GM18511 (cell line): ENCODE measurements at regions not wholly inside any gene's neighbourhood (a gene's known extent, or its start where the extent isn't known, plus 50 kb on each side); places are given as distances from the start of the nearest gene placed in this dataset.
"Not testable (repeated sequence)": the region's sequence is repeated elsewhere in the genome, so short reads cannot be mapped to it uniquely, and the experiment has no call there.

Experiments
- ATAC-seq: cut with Tn5 transposase; IDR thresholded peaks from one replicate; pipeline ENCODE4 v1.9.1; 2021; ENCODE audit warnings: mild to moderate bottlenecking, moderate library complexity; ENCODE audit not compliant: unreplicated experiment

DNA sequence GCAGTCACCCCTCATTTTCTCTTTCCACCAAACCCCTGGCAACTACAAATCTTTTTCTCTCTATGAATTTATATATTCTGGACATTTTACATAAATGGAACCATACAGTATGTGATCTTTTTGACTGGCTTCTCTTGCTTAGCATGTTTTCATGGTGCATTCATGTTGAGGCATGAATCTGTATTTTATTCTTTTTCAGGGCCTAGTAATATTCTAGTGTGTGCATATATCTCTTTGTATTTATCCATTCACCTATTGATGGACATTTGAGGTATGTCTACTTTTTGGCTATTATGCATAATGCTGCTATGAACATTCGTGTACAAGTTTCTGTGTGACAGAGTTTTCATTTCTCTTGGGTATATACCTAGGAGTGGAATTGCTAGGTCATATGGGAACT is 78.2 kb downstream of the HACD1 start:
- no peak for ATAC-seq

DNA sequence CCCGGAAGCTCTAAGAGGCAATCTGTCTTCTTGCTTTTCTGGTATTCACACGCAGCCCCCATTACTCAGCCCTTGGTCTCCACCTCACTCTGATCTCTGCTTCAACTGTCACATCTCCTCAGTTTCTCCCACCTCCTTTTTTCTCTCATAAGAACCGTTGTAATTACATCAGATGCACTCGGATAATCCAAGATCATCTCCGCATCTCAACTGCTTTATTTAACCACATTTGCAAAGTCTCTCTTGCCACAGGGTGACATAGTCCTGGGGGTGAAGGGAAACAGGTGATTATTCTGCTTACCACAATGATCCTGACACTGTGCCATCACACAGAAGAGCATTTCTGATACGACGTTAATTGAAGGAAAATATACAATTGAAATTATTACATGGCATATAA is 79.9 kb downstream of the HACD1 start:
- ATAC-seq = no peak

DNA sequence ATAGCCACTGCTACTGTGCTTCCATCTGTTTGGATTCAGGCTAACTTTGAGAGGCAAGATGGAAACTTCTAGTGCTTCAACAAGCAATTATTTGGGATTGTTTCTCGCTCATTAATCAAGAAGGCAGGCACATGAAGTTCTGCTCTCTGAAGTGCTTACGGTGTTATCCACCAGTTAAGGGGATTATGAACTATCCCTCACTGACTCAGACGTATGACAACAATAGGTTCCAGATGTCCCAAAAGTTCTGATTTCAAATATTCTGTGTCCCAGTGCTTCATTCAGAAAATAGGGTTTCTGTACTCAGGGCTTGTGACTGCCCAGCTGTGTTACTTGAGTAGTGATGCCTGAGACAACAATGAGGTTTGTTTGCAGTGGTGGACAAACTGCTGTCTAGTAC is 81.0 kb downstream of the HACD1 start:
- ATAC-seq = no peak

DNA sequence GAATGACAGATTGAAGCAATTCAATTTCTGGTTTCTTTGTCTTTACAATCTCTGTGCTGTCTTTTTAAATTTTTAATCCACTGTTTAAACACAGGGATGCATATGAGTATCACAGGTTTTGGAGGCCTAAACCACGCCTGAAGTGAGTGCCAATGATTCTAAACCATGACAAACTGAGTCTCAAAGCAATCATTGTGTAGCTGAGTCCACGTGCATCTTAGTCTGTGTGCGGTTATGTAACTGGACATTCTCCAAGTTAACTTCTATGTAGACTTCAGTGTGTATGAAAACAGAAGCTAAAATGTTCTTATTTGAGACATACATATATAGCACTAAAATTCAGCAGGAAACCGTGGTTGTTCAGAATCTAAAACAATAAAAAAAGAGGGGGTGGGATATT is 79.3 kb upstream of the ST8SIA6 start:
- no peak for ATAC-seq

DNA sequence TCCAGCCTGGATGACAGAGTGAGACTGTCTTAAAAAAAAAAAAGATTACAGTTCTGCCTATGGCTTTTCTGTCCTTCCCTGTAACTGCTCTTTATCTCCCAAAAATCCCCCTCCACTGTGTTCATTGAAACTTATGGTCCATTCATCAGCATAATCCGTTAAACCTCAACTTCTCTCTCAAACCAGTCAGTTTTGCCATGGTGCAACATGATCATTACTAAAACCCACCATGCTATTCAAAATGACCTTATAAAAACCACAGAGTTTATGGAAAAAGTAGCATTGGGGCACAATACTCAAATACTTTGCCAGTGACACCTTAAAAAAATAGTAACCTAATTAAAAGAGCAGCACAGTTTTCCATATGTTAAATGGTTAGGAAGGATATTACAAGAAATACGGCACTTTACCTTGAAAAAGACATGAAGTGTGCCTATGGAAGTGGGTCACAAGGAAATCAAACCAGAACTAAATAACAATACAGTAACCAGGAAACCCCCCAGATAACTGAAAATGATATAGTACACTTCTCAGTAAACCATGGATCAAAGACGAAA is 74.0 kb upstream of the ST8SIA6 start:
- no peak for ATAC-seq

DNA sequence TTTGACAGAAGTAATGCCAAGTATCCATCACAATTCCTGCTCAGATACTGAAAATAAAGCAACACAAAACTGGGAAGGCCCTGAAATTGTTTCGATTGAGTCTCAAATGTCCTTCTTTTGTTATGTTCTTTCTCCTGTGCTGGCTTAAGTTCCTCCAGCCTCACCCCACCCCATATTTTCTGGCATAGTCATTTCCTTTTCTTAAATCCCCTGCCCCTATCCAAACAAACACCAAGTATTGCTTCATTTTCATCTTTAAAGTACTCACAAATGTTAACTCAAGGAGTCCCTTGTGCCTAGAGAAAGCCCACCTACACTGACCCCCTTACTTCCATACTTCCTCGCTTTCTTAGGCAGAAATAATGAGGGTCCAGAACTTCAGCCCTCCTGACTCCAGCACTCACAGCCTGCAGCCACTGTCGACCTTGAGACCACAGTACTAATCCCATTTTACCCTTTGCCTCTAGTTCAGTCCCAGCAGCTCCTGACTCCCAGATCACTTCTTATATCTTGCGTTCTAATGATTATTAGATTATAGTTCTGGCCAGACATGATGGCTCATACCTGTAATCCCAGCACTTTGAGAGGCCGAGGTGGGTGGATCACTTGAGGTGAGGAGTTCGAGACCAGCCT is 73.2 kb upstream of the ST8SIA6 start:
- no peak for ATAC-seq

DNA sequence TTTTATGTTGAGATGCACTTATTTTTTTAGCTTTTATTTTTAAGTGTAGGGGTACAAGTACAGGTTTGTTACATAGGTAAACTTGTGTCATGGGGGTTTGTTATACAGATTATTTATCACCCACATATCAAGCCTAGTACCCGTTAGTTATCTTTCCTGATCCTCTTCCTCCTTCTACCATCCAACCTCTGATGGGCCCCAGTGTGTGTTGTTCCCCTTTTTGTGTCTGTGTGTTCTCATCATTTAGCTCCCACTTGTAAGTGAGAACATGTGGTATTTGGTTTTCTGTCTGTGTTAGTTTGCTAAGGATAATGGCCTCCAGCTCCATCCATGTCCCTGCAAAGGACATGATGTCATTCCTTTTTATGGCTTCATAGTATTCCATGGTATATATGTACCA is 72.2 kb upstream of the ST8SIA6 start:
- ATAC-seq = not testable (repeated sequence)

DNA sequence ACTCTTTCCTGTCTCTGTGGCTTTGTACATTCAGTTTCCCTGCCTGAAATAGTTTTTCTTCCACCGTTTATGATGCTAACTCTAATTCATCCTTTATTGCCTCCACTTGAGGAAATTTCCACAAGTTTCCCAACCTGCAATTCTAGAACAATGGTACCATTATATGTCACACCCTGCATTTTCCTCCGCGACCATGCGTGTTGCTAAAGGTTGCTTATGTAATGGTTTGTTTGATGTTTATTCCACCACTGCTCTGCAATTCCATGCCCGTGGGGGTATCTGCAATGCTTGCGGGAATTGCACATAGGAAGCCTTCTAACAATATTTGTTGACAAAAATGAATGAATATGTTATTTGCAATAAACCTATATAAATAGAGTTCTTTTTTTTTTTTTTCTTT is 69.5 kb upstream of the ST8SIA6 start:
- no peak for ATAC-seq

DNA sequence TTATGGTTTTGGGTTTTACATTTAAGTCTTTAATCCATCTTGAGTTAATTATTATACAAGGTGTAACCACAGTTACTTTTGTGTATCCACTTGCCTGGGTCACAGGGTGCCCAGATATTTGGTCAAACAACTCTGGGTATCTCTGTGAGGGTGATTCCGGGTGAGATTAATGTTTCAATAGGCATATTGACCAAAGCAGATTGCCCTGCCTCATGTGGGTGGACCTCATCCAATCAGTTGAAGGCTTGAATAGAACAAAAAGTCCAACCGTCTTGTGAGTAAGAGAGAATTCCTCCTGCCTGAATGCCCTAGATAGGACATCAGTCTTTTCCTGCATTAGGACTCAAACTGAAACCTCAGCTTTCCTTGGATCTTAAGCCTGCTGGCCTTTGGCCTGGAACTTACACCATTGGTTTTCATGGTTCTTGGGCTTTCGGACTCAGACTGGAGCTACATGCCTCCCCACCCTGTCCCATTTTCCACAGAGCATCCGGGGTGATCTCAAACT is 68.9 kb upstream of the ST8SIA6 start:
- no peak for ATAC-seq

DNA sequence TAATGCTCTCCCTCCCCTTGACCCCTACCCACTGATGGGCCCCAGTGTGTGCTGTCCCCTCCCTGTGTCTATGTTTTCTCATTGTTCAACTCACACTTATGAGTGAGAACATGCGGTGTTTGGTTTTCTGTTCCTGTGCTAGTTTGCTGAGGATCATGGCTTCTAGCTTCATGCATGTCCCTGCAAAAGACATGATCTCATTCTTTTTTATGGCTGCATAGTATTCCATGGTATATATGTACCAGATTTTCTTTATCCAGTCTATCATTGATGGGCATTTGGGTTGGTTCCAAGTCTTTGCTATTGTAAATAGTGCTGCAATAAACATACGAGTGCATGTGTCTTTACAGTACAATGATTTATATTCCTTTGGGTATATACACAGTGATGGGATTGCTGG is 67.9 kb upstream of the ST8SIA6 start:
- ATAC-seq = not testable (repeated sequence)

DNA sequence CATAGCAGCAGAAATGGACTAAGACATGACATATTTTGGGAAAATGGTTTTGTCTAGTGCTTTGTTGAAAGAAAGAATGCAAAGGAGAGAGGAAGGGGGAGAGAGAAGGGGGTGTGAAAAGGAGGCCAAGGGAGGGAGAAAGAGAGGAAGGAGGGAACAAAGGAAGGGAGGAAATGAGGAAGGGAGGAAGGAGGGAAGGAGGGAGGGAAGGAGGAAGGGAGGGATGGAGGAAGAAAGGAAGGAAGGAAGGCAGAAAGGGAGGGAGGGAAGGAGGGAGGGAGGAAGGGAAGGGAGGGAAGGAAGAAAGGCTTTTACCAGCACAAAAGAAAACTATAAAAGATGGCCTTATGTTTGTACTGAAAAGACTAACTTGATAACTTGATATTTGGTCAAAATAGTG is 65.1 kb upstream of the ST8SIA6 start:
- ATAC-seq = no peak

DNA sequence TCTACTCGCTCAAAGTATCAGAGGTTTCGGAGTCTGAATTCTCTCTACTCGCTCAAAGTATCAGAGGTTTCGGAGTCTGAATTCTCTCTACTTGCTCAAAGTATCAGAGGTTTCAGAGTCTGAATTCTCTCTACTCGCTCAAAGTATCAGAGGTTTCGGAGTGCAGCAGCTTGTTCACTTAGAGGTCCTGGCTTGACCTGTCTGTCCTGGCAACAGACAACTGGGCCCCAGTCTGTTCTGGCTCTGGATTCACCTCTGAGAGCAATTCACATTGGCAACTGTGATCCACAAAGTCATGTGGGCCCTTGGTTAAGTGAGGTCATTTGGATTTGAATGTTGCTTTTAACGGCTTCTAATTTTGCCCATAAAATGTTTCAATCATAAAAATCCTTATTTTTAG is 63.9 kb upstream of the ST8SIA6 start:
- no peak for ATAC-seq

DNA sequence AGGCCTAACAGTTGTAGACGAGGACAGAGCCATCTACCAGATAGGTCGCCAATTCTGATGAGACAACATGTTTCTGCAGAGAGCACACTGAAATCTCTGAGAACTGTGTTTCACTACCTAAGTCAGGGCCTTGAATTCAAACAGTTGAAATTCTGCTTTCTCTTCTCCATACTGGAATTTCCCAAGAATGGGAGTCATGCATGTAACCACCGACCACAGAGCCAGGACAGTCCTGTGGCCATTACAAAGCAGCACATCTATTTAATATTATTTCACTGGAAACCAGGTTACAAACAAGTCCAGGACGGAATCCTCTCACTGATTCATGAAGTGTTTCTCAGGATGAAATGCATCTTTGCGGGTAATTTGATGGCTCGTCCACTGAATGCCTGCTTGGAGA is 62.0 kb upstream of the ST8SIA6 start:
- ATAC-seq = no peak

DNA sequence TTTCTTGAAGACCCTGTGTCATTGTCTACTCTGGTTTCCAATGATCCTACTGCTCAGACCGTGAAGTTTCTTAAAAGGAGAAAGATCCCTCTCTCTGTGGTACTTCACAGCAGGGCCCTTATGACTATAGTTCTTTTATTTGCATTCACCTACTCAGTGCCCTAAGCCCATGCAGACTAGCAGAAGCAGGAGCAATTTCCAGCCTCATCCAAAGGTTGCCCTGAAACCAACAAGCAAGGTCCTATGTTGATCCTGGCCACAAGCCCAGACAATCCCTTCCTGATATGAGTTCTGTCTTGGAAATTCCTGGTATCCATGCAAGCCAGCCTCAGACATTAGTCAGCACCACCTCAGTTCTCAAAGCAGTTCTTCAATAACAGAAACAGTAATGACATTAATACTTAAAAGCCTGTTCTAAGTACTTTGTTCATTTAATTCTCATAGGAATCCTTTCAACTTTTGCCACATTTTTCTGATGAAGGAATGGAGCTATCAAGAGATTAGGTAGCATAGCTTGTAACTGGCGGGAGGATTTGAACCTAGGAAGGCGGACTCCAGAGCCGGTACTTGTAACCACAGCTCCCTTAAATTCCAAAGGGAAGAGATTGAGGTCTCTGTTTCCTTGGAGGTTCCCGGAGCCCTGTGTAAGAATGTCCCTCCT is 58.1 kb upstream of the ST8SIA6 start:
- peak; percentile 24 for ATAC-seq

DNA sequence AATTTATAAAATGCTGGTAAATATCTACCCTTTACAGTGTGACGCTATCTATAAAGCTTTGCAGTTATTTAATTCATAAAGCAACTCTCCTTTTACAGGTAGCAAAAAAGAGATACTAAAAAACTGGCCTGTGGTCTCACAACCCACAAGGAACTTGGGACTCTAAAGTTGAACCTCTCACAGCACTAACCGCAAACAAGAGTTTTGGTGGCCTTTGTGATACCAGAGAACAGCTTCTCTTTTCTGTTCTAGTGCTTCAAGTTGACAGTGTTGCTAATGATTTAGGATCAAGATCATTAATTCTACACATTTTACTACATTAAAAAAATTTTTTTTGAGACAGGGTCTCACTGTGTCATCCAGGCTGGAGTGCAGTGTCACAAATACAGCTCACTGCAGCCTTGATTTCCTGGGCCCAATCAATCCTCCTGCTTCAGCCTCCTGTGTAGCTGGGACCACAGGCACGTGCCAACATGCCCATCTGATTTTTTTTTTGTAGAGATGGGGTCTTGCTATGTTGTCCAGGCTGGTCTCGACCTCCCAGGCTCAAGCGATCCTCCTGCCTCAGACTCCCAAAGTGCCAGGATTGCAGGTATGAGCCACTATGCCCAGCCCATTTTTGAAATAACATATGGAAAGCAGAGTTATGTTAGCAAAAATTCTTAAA is 56.0 kb upstream of the ST8SIA6 start:
- peak; percentile 62 for ATAC-seq

DNA sequence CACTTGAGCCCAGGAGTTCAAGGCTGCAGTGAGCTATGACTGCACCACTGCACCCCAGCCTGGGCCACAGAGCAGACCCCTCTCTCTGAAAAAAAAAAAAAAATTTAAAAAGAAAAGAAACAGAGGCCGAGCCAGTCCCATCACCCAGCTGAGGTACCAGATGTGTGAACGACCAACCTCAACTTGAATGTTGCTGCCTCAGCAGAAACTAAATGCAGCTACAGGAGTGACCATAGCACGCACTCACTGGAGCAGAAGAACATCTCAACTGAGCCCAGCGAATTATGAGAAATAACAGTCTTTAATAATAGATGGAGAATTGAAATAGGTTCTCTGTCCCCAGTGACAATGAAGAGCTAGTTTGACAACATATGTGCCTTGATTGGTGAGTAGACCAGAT is 53.1 kb upstream of the ST8SIA6 start:
- no peak for ATAC-seq

DNA sequence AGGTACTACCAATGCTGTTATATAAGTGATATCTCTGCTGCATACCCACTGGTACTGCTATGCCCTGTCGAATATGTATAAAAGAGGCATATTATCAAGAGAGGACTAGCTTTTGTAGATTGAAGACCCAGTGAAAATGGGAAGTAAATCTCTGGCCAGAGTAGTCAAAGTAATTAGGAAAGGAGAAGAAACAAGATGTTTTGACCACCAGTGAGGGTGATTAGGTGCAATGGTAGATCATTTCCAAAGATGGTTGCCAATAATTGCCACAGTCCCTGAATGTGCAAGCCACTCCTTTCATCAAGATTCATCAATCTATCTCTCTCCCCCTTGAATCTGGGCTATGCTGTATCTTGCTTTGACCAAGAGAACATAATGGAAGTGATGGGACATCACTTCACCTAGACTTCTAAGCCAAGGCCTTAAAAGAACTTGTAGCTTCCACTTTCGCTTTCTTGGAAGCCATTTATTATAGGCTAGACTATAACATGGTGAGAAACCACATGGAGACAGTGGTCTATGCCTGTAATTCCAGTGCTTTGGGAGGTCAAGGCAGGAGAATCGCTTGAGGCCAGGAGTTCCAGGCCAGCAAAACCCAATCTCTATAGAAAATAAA is 52.6 kb upstream of the ST8SIA6 start:
- ATAC-seq = no peak

DNA sequence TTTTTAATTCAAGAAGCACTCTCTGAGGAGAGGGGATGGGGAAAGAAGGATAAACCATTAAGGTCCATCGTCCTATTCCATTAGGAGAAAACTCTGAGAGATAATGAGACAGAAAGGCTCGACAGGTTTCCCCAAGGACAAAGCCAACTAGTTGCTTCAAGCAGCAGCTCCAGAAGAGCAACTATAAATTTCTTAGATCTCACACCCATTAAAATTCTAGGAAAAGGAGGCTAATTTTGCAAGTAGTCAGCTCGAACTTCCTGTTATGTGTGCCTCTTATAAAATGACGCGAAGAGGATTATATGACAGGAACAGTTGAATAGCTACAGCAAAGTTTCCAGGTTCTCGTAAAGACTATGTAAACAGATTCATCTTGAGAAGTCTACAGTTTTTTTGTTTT is 52.0 kb upstream of the ST8SIA6 start:
- ATAC-seq = no peak

DNA sequence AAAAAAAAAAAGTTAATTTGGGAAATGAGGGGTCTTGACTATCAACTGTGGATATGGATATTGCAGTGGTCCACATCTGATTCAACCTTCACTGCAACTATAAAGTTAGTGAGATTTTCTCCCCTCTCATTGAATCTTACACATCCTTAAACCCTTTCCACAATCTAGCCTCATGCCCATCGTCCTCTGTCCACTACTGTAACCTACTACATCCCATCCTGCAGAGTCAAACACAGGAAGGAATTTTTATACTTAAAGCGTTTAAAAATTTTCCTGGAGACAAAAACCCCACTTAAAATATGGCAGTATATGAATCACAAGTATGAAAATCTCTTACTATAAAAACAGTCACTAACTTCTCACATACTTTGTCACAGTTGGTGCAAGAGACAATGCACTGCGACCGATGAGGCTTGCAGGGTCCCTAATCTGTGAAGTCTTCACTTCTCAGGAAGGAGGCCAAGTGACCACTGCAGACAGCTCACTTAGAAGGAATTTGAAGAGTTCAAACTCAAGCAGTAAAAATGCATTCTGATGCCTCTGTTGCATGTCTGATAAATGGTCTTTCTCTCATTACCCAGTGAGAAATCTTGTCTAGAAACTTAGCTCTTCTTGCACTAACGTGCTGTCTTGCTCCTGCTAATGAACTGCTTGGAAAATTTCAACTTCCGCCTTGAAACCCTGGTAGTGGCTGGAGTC is 50.3 kb upstream of the ST8SIA6 start:
- ATAC-seq = no peak
